Activated CD8-positive, alpha-beta memory T cell treated with anti-CD3 and anti-CD28 coated beads for 24 hours (primary cell): ENCODE measurements at regions not wholly inside any gene's neighbourhood (a gene's known extent, or its start where the extent isn't known, plus 50 kb on each side); places are given as distances from the start of the nearest gene placed in this dataset.
"Not testable (repeated sequence)": the region's sequence is repeated elsewhere in the genome, so short reads cannot be mapped to it uniquely, and the experiment has no call there.

Experiments
- DNase-seq: peaks from one replicate; pipeline ENCODE4 v3.0.0-alpha.2; 2020

- no peak for DNase-seq
Observed at GRCh38 chr15:60272623-60273022, 125.2 kb downstream of the ANXA2 start.

- no peak for DNase-seq
Observed at GRCh38 chr15:60275624-60276023, 122.2 kb downstream of the ANXA2 start.

- no peak for DNase-seq
Observed at GRCh38 chr15:60278879-60279278, 118.9 kb downstream of the ANXA2 start.

- DNase-seq: no peak
Observed at GRCh38 chr15:60280259-60280658, 117.5 kb downstream of the ANXA2 start.

GRCh38 chr15:60283936-60284335 is 113.8 kb downstream of the ANXA2 start:
- no peak for DNase-seq

- DNase-seq: not testable (repeated sequence)
Observed at GRCh38 chr15:60295901-60296300, 101.9 kb downstream of the ANXA2 start.

- no peak for DNase-seq
Observed at GRCh38 chr15:60297047-60297446, 100.7 kb downstream of the ANXA2 start.
